WERI-Rb-1 (cell line): ENCODE measurements at regions not wholly inside any gene's neighbourhood (a gene's known extent, or its start where the extent isn't known, plus 50 kb on each side); places are given as distances from the start of the nearest gene placed in this dataset.

Experiments
- DNase-seq: peaks from one replicate; pipeline ENCODE4 v3.0.0-alpha.2; 2020
- H3K27ac ChIP-seq: fragments of 250-450 bp; sonication (Bioruptor Pico); 2 replicates; pipeline ENCODE4 v1.5.1; 2020; ENCODE audit warnings: mild to moderate bottlenecking, moderate library complexity
- H3K27me3 ChIP-seq: fragments of 250-450 bp; sonication (Bioruptor Pico); 2 replicates; pipeline ENCODE4 v1.5.1; 2021; ENCODE audit warnings: mild to moderate bottlenecking, low read depth, moderate library complexity; ENCODE audit not compliant: insufficient read depth, severe bottlenecking
- H3K36me3 ChIP-seq: fragments of 250-450 bp; sonication (Bioruptor Pico); 2 replicates; pipeline ENCODE4 v1.5.1; 2020; ENCODE audit warnings: mild to moderate bottlenecking, moderate library complexity
- H3K4me3 ChIP-seq: 2 replicates; pipeline ENCODE4 v1.5.1; 2011; ENCODE audit warnings: low read depth, mild to moderate bottlenecking, control low read depth, low read length
- H3K9me3 ChIP-seq: fragments of 250-450 bp; sonication (Bioruptor Pico); 2 replicates; pipeline ENCODE4 v1.5.1; 2021; ENCODE audit warnings: mild to moderate bottlenecking, moderate library complexity; ENCODE audit not compliant: severe bottlenecking
- TF ChIP-seq, protein P1 (sequence below): IDR thresholded peaks from 2 replicates; pipeline ENCODE4 v1.5.1; 2011; ENCODE audit warnings: low read depth, mild to moderate bottlenecking, control low read depth, inconsistent platforms, low read length

DNA sequence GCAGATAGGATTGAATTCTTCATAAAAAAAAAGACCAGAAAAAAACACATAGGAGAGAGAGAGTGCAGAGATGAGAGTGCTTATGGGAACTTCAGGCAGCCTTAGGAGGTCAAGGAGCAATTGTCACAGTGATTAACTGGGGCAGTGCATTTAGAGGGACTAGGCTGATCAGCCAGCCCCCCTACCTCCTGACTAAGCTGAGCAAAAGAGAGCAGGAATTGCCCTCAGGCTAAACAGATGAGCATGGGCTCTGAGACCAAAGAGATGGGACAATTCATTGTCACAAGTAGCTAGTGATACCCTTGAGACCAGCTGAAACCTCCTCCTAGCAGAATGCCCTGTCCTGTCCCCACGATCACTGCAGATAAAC lies 124.0 kb downstream of the BTG1 start:
- no peak overlapping the region for H3K27ac ChIP-seq
- H3K36me3 ChIP-seq = no peaks in the 10 kb centered on the region
- TF ChIP-seq, protein P1, sequence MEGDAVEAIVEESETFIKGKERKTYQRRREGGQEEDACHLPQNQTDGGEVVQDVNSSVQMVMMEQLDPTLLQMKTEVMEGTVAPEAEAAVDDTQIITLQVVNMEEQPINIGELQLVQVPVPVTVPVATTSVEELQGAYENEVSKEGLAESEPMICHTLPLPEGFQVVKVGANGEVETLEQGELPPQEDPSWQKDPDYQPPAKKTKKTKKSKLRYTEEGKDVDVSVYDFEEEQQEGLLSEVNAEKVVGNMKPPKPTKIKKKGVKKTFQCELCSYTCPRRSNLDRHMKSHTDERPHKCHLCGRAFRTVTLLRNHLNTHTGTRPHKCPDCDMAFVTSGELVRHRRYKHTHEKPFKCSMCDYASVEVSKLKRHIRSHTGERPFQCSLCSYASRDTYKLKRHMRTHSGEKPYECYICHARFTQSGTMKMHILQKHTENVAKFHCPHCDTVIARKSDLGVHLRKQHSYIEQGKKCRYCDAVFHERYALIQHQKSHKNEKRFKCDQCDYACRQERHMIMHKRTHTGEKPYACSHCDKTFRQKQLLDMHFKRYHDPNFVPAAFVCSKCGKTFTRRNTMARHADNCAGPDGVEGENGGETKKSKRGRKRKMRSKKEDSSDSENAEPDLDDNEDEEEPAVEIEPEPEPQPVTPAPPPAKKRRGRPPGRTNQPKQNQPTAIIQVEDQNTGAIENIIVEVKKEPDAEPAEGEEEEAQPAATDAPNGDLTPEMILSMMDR = no peak
- H3K27me3 ChIP-seq = no peaks in the 10 kb centered on the region
- peak; percentile 29 for DNase-seq
- H3K4me3 ChIP-seq = no peak overlapping the region
- H3K9me3 ChIP-seq = no peaks in the 10 kb centered on the region

DNA sequence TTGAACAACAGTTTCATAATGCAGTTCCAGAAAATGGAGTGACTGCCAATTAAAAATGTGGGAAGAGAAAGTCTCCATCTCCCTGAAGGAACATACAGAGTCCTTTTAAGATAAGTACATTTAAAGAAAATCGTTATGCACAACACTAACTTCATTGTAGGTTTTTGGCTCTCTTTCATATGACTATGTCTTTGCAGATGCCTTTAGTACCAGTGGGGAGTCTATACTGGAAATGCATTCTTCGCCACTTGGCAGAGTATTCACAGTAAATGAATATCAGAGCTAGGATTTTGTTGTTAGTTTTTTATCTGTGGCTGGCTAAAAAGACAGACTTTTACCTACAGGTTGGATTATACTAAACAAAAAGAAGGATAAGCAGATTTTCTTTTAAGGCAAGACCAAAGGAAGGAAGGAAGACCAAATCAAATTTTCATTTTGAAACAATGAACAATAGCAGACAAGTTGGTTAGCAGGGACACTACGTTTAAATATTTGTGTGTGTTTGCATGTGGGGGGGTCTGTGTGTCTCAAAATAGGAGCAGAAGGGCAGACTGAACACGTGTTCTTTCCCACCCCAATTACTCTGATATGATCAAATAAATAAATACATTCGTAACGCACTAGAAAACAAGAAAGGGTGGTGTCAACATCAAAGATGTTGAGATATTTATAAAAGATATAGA lies 124.5 kb downstream of the BTG1 start:
- no peak overlapping the region for H3K4me3 ChIP-seq
- H3K36me3 ChIP-seq = no peaks in the 10 kb centered on the region
- no peaks in the 10 kb centered on the region for H3K9me3 ChIP-seq
- TF ChIP-seq, protein P1 = no peak
- H3K27ac ChIP-seq = no peak overlapping the region
- no peaks in the 10 kb centered on the region for H3K27me3 ChIP-seq
- no peak for DNase-seq

DNA sequence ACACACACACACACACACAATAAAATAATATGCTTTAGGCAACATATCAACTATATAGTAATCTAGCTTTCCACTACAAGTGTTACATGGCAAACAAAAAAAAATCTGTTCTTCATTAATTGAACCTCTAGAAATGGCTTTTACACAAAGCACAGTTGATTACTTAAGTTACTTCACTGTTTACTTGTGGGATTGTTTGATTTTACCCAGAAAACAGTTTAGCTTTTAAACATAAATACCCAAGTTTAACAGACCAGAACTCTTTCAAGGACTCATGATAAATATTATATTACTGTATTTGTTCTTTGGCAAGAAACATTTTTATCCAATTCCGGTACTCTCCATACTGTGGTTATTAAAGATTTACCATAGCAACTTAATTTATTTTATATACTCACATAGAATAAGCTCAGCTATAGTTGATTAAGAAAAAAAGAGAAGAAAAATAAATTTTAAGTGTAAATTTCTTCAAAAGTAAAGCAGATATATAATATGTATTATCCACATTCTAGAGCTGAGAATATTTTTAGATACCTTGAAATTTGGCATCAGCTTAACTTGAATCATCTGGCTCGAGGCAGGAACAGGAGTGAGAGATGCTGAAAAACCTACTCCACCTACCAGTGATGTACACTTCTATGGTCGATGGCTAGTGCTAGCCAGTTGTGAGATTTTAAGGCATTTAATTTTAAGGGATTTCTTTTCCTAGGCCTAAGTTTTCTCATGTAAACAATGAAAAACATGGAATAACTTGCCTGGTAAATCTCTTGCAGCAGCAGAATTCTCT lies 126.0 kb downstream of the BTG1 start:
- TF ChIP-seq, protein P1 = no peak
- no peaks in the 10 kb centered on the region for H3K36me3 ChIP-seq
- no peak for DNase-seq
- H3K4me3 ChIP-seq = no peak overlapping the region
- H3K27ac ChIP-seq = no peak overlapping the region
- no peaks in the 10 kb centered on the region for H3K9me3 ChIP-seq
- H3K27me3 ChIP-seq = no peaks in the 10 kb centered on the region

DNA sequence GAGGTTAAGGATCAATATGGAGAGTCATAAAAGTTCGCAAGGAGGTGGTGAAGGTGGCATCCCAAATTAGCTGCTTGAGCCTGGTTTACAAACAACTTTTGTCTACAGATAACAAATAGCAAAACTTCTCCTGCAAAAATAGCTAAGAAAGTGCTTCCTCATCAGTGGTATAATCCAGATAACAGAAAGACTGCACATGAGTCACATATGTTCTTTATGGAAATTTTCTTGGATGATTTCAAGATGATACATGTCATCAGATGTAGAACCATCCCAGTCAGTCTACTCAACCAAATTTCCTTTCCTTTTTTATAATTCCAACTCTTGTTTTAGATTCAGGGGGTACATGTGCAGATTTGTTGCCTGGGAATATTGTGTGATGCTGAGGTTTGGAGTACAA lies 133.0 kb downstream of the BTG1 start:
- DNase-seq = no peak
- no peak overlapping the region for H3K27ac ChIP-seq
- no peaks in the 10 kb centered on the region for H3K9me3 ChIP-seq
- no peak overlapping the region for H3K4me3 ChIP-seq
- no peaks in the 10 kb centered on the region for H3K36me3 ChIP-seq
- H3K27me3 ChIP-seq = no peaks in the 10 kb centered on the region
- TF ChIP-seq, protein P1 = no peak

DNA sequence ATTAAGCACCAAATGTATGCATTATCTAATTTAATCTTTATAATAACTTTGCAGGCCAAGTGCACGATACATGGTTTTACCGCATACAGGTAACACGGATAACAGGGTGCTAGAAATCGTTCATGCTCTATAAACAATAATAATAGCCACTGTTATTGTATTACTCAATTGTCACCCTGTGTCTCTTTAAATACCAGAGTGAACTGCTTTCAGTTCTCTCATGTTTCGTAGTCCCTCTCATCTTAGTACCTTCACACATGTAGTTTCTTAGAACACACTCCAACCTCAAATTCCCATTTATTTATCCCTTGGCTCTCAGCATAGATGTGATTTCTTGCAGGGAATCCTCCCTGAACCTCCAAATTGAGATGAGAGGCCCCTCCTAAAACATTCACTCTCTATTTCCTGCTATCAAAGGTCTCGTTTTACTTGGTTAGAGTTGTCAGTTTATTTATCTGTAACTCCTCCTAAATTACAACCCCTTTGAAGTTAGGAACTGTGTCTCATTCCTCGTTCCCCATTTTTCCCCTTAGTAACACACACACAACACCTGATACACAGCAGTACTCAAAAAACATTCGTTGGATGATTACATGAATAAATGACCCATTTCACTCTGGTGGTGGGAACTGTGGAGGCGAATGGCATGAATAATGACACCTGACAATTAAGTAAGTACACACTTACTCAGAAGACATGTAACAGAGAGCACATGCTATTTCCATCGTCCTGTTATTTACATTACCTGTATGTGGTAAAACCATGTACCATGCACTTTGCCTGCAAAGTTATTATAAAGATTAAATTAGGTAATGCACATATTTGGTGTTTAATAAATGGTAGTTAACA lies 134.6 kb downstream of the BTG1 start:
- H3K9me3 ChIP-seq = no peaks in the 10 kb centered on the region
- no peak overlapping the region for H3K27ac ChIP-seq
- no peak overlapping the region for H3K4me3 ChIP-seq
- no peaks in the 10 kb centered on the region for H3K36me3 ChIP-seq
- no peak for DNase-seq
- no peaks in the 10 kb centered on the region for H3K27me3 ChIP-seq
- TF ChIP-seq, protein P1 = no peak
